ENCODE measurements at regions not wholly inside any gene's neighbourhood (a gene's known extent, or its start where the extent isn't known, plus 50 kb on each side); places are given as distances from the start of the nearest gene placed in this dataset.
A peak's percentile ranks its signal among the peaks of the same experiment; 100 is the strongest.

GRCh38 chr12:46944088-46944487 is 118.3 kb upstream of the SLC38A4 start:
- H2BK15ac ChIP-seq (ENCODE audit: low read depth, low read length): no peak overlapping the region
- no peaks in the 10 kb centered on the region for H3K27me3 ChIP-seq (ENCODE audit: insufficient read depth, low read length)
- no peaks in the 10 kb centered on the region for H3K9me3 ChIP-seq (ENCODE audit: control insufficient read depth, low read depth, low read length)
- no peak overlapping the region for H3K27ac ChIP-seq (ENCODE audit: insufficient read length, low read depth, low read length)
- H3K23ac ChIP-seq (ENCODE audit: insufficient read length, low read depth, low read length): no peak overlapping the region
- Mint-ChIP-seq H3K27me3 (ENCODE audit: low read depth) (no peaks in the 10 kb centered on the region; the same call in 1 of the 2 replicates), H3K27ac (no peak overlapping the region), H3K4me1 (no peaks in the 10 kb centered on the region), H3K9me3 (no peaks in the 10 kb centered on the region), H3K4me3 (no peak overlapping the region), H3K36me3 (ENCODE audit: insufficient read depth in 1 of 3, low read depth in 3 of 3) (no peaks in the 10 kb centered on the region)
- H2BK120ac ChIP-seq (ENCODE audit: low read depth, low read length, poor library complexity, severe bottlenecking): no peak overlapping the region
- no peak overlapping the region for H2BK12ac ChIP-seq (ENCODE audit: insufficient read length, low read depth, low read length)
- no peaks in the 10 kb centered on the region for H3K23me2 ChIP-seq (ENCODE audit: insufficient read length, low read depth, low read length, poor library complexity, severe bottlenecking)
- WGBS (ENCODE audit: extremely low coverage, insufficient read length, low lambda C conversion rate): no CpG with 5 or more reads among the region's 2 CpGs
- TF ChIP-seq CTCF (conservative IDR thresholded peaks at IDR 0.05): peak; percentile 25; the same call in 1 of the 3 replicates
- no peaks in the 10 kb centered on the region for H3K79me2 ChIP-seq (ENCODE audit: insufficient read depth, low read length)
- no peak overlapping the region for H3K18ac ChIP-seq (ENCODE audit: insufficient read length, low read depth, low read length)
- no peak overlapping the region for H3K56ac ChIP-seq (ENCODE audit: insufficient read length, low read depth, low read length)
- H2AK5ac ChIP-seq (ENCODE audit: insufficient read length, low read length): no peak overlapping the region
- no peak overlapping the region for H3K4me2 ChIP-seq (ENCODE audit: insufficient read depth, insufficient read length, low read length)
- H4K20me1 ChIP-seq (ENCODE audit: control insufficient read depth, insufficient read depth, insufficient read length): no peaks in the 10 kb centered on the region
- no peak overlapping the region for H2BK5ac ChIP-seq (ENCODE audit: insufficient read length, low read length)
- no peak for DNase-seq
- no peak overlapping the region for H2BK20ac ChIP-seq (ENCODE audit: low read depth, low read length, poor library complexity, severe bottlenecking)
- H3K9ac ChIP-seq (ENCODE audit: extremely low read depth, insufficient read length, low read length): no peak overlapping the region
- H4K91ac ChIP-seq (ENCODE audit: insufficient read length, low read depth, low read length): no peak overlapping the region
- no peak overlapping the region for H3K4ac ChIP-seq (ENCODE audit: low read depth, low read length)
- H3K79me1 ChIP-seq (ENCODE audit: insufficient read depth, low read depth, low read length, poor library complexity, severe bottlenecking): no peaks in the 10 kb centered on the region
- H3K14ac ChIP-seq (ENCODE audit: insufficient read depth, low read length): no peak overlapping the region
- no peak overlapping the region for H4K5ac ChIP-seq (ENCODE audit: insufficient read length, low read depth, low read length)
- no peak overlapping the region for H2AFZ ChIP-seq (ENCODE audit: low read length)
- no peak overlapping the region for H3T11ph ChIP-seq (ENCODE audit: low read length)
- H3K4me1 ChIP-seq (ENCODE audit: insufficient read depth, low read length): no peaks in the 10 kb centered on the region
- no peak overlapping the region for H4K8ac ChIP-seq (replicated peaks; ENCODE audit: insufficient read length, low read depth, low read length)

Data from H9 (cell line).